Nephron progenitor cell (in vitro differentiated cells): ENCODE measurements at regions not wholly inside any gene's neighbourhood (a gene's known extent, or its start where the extent isn't known, plus 50 kb on each side); places are given as distances from the start of the nearest gene placed in this dataset.
A peak's percentile ranks its signal among the peaks of the same experiment; 100 is the strongest.

Experiments used
- DNase-seq: peaks from one replicate; pipeline ENCODE4 v3.0.0; 2021
- H3K27ac Mint-ChIP-seq: 2 replicates; pipeline ENCODE4 v1.8.0; 2021; ENCODE audit warnings: mild to moderate bottlenecking, moderate library complexity, mixed read lengths
- H3K27me3 Mint-ChIP-seq: 2 replicates; pipeline ENCODE4 v1.8.0; 2021; ENCODE audit warnings: mild to moderate bottlenecking, low read depth, mixed read lengths; ENCODE audit not compliant: poor library complexity
- H3K36me3 Mint-ChIP-seq: 2 replicates; pipeline ENCODE4 v1.8.0; 2021; ENCODE audit warnings: low read depth, mixed read lengths
- H3K4me1 Mint-ChIP-seq: 2 replicates; pipeline ENCODE4 v1.8.0; 2021; ENCODE audit warnings: mixed read lengths
- H3K4me3 Mint-ChIP-seq: 2 replicates; pipeline ENCODE4 v1.8.0; 2021; ENCODE audit warnings: mild to moderate bottlenecking, moderate library complexity, mixed read lengths
- H3K9me3 Mint-ChIP-seq: 2 replicates; pipeline ENCODE4 v1.8.0; 2021; ENCODE audit warnings: mild to moderate bottlenecking, moderate library complexity, mixed read lengths
- CTCF ChIP-seq: fragments of 200-600 bp; sonication (generic); IDR thresholded peaks from 2 replicates; pipeline ENCODE4 v1.5.0; 2021; ENCODE audit warnings: antibody characterized with exemption

GRCh38 chr7:155217634-155218033 lies 80.0 kb upstream of the INSIG1 start:
- no peak overlapping the region for H3K4me3 Mint-ChIP-seq
- peaks cover 11% of the 10 kb centered on the region for H3K27me3 Mint-ChIP-seq
- no peak for DNase-seq
- TF ChIP-seq CTCF, result no peak
- no peaks in the 10 kb centered on the region for H3K9me3 Mint-ChIP-seq
- peaks cover 47% of the 10 kb centered on the region for H3K4me1 Mint-ChIP-seq
- no peaks in the 10 kb centered on the region for H3K36me3 Mint-ChIP-seq
- H3K27ac Mint-ChIP-seq, result no peak overlapping the region

GRCh38 chr7:155218276-155219153 lies 79.2 kb upstream of the INSIG1 start:
- Mint-ChIP-seq H3K9me3 (no peaks in the 10 kb centered on the region), H3K27me3 (peaks cover 11% of the 10 kb centered on the region), H3K4me1 (peaks cover 50% of the 10 kb centered on the region)

GRCh38 chr7:155219154-155219531 lies 78.5 kb upstream of the INSIG1 start:
- no peaks in the 10 kb centered on the region for H3K36me3 Mint-ChIP-seq
- no peak for DNase-seq
- no peak for TF ChIP-seq CTCF
- H3K27ac Mint-ChIP-seq, result peak overlapping the region; percentile 8
- peaks cover 50% of the 10 kb centered on the region for H3K4me1 Mint-ChIP-seq
- H3K4me3 Mint-ChIP-seq, result no peak overlapping the region
- H3K27me3 Mint-ChIP-seq, result peaks cover 11% of the 10 kb centered on the region
- no peaks in the 10 kb centered on the region for H3K9me3 Mint-ChIP-seq

More at GRCh38 chr7:155218276-155219153, 79.2 kb upstream of the INSIG1 start:
- Mint-ChIP-seq H3K36me3 (no peaks in the 10 kb centered on the region), H3K4me3 (no peak overlapping the region), H3K27ac (no peak overlapping the region)
- no peak for TF ChIP-seq CTCF
- no peak for DNase-seq

GRCh38 chr7:155219947-155220769 lies 77.5 kb upstream of the INSIG1 start:
- no peak for TF ChIP-seq CTCF
- H3K9me3 Mint-ChIP-seq, result no peaks in the 10 kb centered on the region
- no peak for DNase-seq
- peaks cover 52% of the 10 kb centered on the region for H3K4me1 Mint-ChIP-seq
- no peak overlapping the region for H3K27ac Mint-ChIP-seq
- peaks cover 10% of the 10 kb centered on the region for H3K27me3 Mint-ChIP-seq
- no peaks in the 10 kb centered on the region for H3K36me3 Mint-ChIP-seq
- no peak overlapping the region for H3K4me3 Mint-ChIP-seq

GRCh38 chr7:155220903-155221302 lies 76.8 kb upstream of the INSIG1 start:
- Mint-ChIP-seq H3K36me3 (no peaks in the 10 kb centered on the region), H3K27ac (no peak overlapping the region), H3K27me3 (peaks cover 7% of the 10 kb centered on the region), H3K4me1 (peaks cover 59% of the 10 kb centered on the region), H3K9me3 (no peaks in the 10 kb centered on the region), H3K4me3 (no peak overlapping the region)
- no peak for TF ChIP-seq CTCF
- DNase-seq, result no peak
